HepG2 (cell line): ENCODE measurements at regions not wholly inside any gene's neighbourhood (a gene's known extent, or its start where the extent isn't known, plus 50 kb on each side); places are given as distances from the start of the nearest gene placed in this dataset.
"Not testable (repeated sequence)": the region's sequence is repeated elsewhere in the genome, so short reads cannot be mapped to it uniquely, and the experiment has no call there.

Source experiments
- ATAC-seq: fragments of 200-7000 bp; cut with Tn5 transposase; 3 replicates; pipeline ENCODE4 v1.9.1; 2020; ENCODE audit warnings: mild to moderate bottlenecking, moderate library complexity
- BruUV-seq: library from RNA; stranded (reverse); fragments of 400-500 nt; replicated peaks from 2 replicates; lab custom pipeline; 2021; lab: Mats Ljungman, UMichigan
- CTCF ChIA-PET: fragments of 300-600 bp; formaldehyde crosslinking; extraction: SDS; loops from one replicate; lab custom pipeline; 2021; ENCODE audit warnings: low total read pairs, inconsistent platforms, low intra/inter-chr PET ratio; lab: Yijun Ruan, JAX
- POLR2A ChIA-PET: fragments of 350-600 bp; sonication (Branson Sonifier 250); formaldehyde crosslinking; loops from one replicate; lab custom pipeline; 2020; ENCODE audit warnings: antibody characterized with exemption, inconsistent platforms; lab: Yijun Ruan, JAX
- DNase-seq: peaks from one replicate; pipeline ENCODE4 v3.0.0-alpha.2; 2015; ENCODE audit warnings: low spot score
- FAIRE-seq: peaks from 3 replicates; lab custom pipeline; 2011; peaks lifted over from hg19 to GRCh38; lab: Jason Lieb, UNC
- H2AFZ ChIP-seq: one replicate; pipeline ENCODE4 v1.6.1; 2011; ENCODE audit warnings: low read length, inconsistent platforms
- H3K27ac ChIP-seq: fragments of 300-600 bp; 3 replicates; pipeline ENCODE4 v1.8.0; 2011; ENCODE audit warnings: mixed run types, mild to moderate bottlenecking, mixed read lengths, low read length, inconsistent platforms; ENCODE audit not compliant: insufficient read depth; ENCODE audit errors: extremely low read length
- H3K27me3 ChIP-seq, 2 experiments: fragments of 200-600 bp in 1 of 2; 2 replicates in 1 of 2; 3 replicates in 1 of 2; pipeline versions ENCODE4 v1.6.0 to v1.8.0; 2011; ENCODE audit warnings: low read length in 2 of 2, mild to moderate bottlenecking in 2 of 2, moderate library complexity in 2 of 2, inconsistent platforms in 1 of 2; ENCODE audit not compliant: insufficient read depth in 2 of 2, control insufficient read depth in 1 of 2
- H3K36me3 ChIP-seq, 2 experiments: fragments of 200-600 bp in 1 of 2; replicated peaks in 1 of 2; 2 replicates in 1 of 2; 3 replicates in 1 of 2; pipeline versions ENCODE4 v1.5.1 to v1.8.0; 2011; ENCODE audit warnings: low read length in 2 of 2, inconsistent platforms in 1 of 2; ENCODE audit not compliant: insufficient read depth in 2 of 2, control insufficient read depth in 1 of 2
- H3K4me1 ChIP-seq: 2 replicates; pipeline ENCODE4 v1.5.1; 2012; ENCODE audit warnings: low read length, inconsistent platforms; ENCODE audit not compliant: insufficient read depth
- H3K4me2 ChIP-seq: 2 replicates; pipeline ENCODE4 v1.6.0; 2011; ENCODE audit warnings: low read depth, low read length, inconsistent platforms
- H3K4me3 ChIP-seq, 3 experiments: fragments of 200-600 bp in 1 of 3; sonication (generic), shearing (Covaris generic) in 1 of 3; replicated peaks in 1 of 3; 2 replicates each; pipeline ENCODE4 v1.5.1; 2011 to 2016; ENCODE audit warnings: low read length in 3 of 3, inconsistent platforms in 2 of 3, low read depth in 2 of 3, mild to moderate bottlenecking in 2 of 3, control low read depth in 1 of 3, mixed read lengths in 1 of 3; ENCODE audit not compliant: insufficient read depth in 1 of 3
- H3K79me2 ChIP-seq: one replicate; pipeline ENCODE4 v1.6.1; 2011; ENCODE audit warnings: low read length, inconsistent platforms; ENCODE audit not compliant: insufficient read depth
- H3K9ac ChIP-seq: 2 replicates; pipeline ENCODE4 v1.6.0; 2011; ENCODE audit warnings: mild to moderate bottlenecking, low read depth, low read length, inconsistent platforms; ENCODE audit not compliant: insufficient read depth
- H3K9me3 ChIP-seq: 2 replicates; pipeline ENCODE4 v1.5.1; 2012; ENCODE audit warnings: mild to moderate bottlenecking, low read length
- H4K20me1 ChIP-seq: 2 replicates; pipeline ENCODE4 v1.6.0; 2011; ENCODE audit warnings: inconsistent platforms, mild to moderate bottlenecking, low read length, moderate library complexity; ENCODE audit not compliant: insufficient read depth
- WGBS: methylation state at CpG from one replicate; pipeline ENCODE4 v1.1.6; 2017; ENCODE audit warnings: low lambda C conversion rate; 5-methylcytosine and 5-hydroxymethylcytosine counted together
- in situ Hi-C: cut with HindIII; loops from 2 replicates; pipeline ENCODE4 v1.10.0; 2017; ENCODE audit warnings: low pct_unique_long_range_greater_than_20kb; ENCODE audit not compliant: extremely low pct_ligation_motif_present
- intact Hi-C: fragments of 100-400 bp; cut with micrococcal nuclease; formaldehyde crosslinking; loops from one replicate; pipeline ENCODE4 v1.10.0; 2022; ENCODE audit not compliant: unreplicated experiment

GRCh38 chr10:47593129-47593528 is 69.7 kb upstream of the AGAP9 start:
- H3K4me3 ChIP-seq, H2AFZ ChIP-seq, H3K9ac ChIP-seq, H3K4me1 ChIP-seq, H3K27me3 ChIP-seq, intact Hi-C loops, DNase-seq, H4K20me1 ChIP-seq, FAIRE-seq, H3K4me2 ChIP-seq, BruUV-seq, H3K27ac ChIP-seq, in situ Hi-C loops, CTCF ChIA-PET, H3K9me3 ChIP-seq, POLR2A ChIA-PET, H3K79me2 ChIP-seq, H3K36me3 ChIP-seq, ATAC-seq: not testable (repeated sequence)
- WGBS: 86% methylated on average over 1 of the region's 2 CpGs

- H3K9me3 ChIP-seq, H3K4me3 ChIP-seq, ATAC-seq, H3K27me3 ChIP-seq, H2AFZ ChIP-seq, H3K4me1 ChIP-seq, POLR2A ChIA-PET, H3K36me3 ChIP-seq, intact Hi-C loops, BruUV-seq, DNase-seq, H4K20me1 ChIP-seq, H3K79me2 ChIP-seq, CTCF ChIA-PET, in situ Hi-C loops, FAIRE-seq, H3K4me2 ChIP-seq, H3K9ac ChIP-seq, H3K27ac ChIP-seq: not testable (repeated sequence)
- 39% methylated on average over 2 of the region's 3 CpGs for WGBS
These were observed 67.5 kb upstream of the AGAP9 start for GRCh38 chr10:47590956-47591355.

GRCh38 chr10:47590534-47590933 is 67.1 kb upstream of the AGAP9 start:
- no CpG with 5 or more reads among the region's 2 CpGs for WGBS
- ATAC-seq, H3K79me2 ChIP-seq, H3K27me3 ChIP-seq, H3K4me1 ChIP-seq, H3K9ac ChIP-seq, H2AFZ ChIP-seq, H3K9me3 ChIP-seq, H3K27ac ChIP-seq, in situ Hi-C loops, DNase-seq, H3K36me3 ChIP-seq, BruUV-seq, intact Hi-C loops, FAIRE-seq, H3K4me3 ChIP-seq, POLR2A ChIA-PET, H3K4me2 ChIP-seq, CTCF ChIA-PET, H4K20me1 ChIP-seq: not testable (repeated sequence)

GRCh38 chr10:47582051-47582450 is 58.6 kb upstream of the AGAP9 start:
- H3K4me2 ChIP-seq, DNase-seq, H3K9ac ChIP-seq, H3K4me3 ChIP-seq, ATAC-seq, H3K79me2 ChIP-seq, H3K36me3 ChIP-seq, H4K20me1 ChIP-seq, H3K9me3 ChIP-seq, intact Hi-C loops, H3K4me1 ChIP-seq, H3K27ac ChIP-seq, CTCF ChIA-PET, in situ Hi-C loops, H2AFZ ChIP-seq, H3K27me3 ChIP-seq, FAIRE-seq, BruUV-seq, POLR2A ChIA-PET: not testable (repeated sequence)
- WGBS: 65% methylated on average over 4 of the region's 4 CpGs
